ENCODE measurements at regions not wholly inside any gene's neighbourhood (a gene's known extent, or its start where the extent isn't known, plus 50 kb on each side); places are given as distances from the start of the nearest gene placed in this dataset.

GRCh38 chr7:118858651-118859149 is 634.2 kb downstream of the ANKRD7 start:
- TF ChIP-seq CTCF (IDR thresholded peaks at IDR 0.05) (no peak), EZH2 (IDR thresholded peaks at IDR 0.05; ENCODE audit: borderline replicate concordance, insufficient read depth, low read depth, low read length, poor library complexity, severe bottlenecking) (no peak)
